HUES48 (cell line): ENCODE measurements at regions not wholly inside any gene's neighbourhood (a gene's known extent, or its start where the extent isn't known, plus 50 kb on each side); places are given as distances from the start of the nearest gene placed in this dataset.

ENCODE experiments used
- H3K27ac ChIP-seq: one replicate; pipeline ENCODE4 v1.7.0; 2013; ENCODE audit warnings: low read depth, low read length, inconsistent platforms
- H3K27me3 ChIP-seq: 2 replicates; pipeline ENCODE4 v1.6.1; 2013; ENCODE audit warnings: mild to moderate bottlenecking, low read length; ENCODE audit not compliant: control insufficient read depth, insufficient read depth
- H3K36me3 ChIP-seq: 2 replicates; pipeline ENCODE4 v1.6.1; 2013; ENCODE audit warnings: low read length; ENCODE audit not compliant: control insufficient read depth, insufficient read depth
- H3K4me1 ChIP-seq: 2 replicates; pipeline ENCODE4 v1.6.1; 2013; ENCODE audit warnings: mild to moderate bottlenecking, low read length; ENCODE audit not compliant: control insufficient read depth, insufficient read depth
- H3K4me3 ChIP-seq: 2 replicates; pipeline ENCODE4 v1.5.1; 2013; ENCODE audit warnings: mild to moderate bottlenecking, low read depth, low read length
- H3K9ac ChIP-seq: 2 replicates; pipeline ENCODE4 v1.6.1; 2013; ENCODE audit warnings: mild to moderate bottlenecking, low read depth, low read length, moderate library complexity
- H3K9me3 ChIP-seq: 2 replicates; pipeline ENCODE4 v1.6.1; 2013; ENCODE audit warnings: low read length; ENCODE audit not compliant: control insufficient read depth, insufficient read depth

DNA sequence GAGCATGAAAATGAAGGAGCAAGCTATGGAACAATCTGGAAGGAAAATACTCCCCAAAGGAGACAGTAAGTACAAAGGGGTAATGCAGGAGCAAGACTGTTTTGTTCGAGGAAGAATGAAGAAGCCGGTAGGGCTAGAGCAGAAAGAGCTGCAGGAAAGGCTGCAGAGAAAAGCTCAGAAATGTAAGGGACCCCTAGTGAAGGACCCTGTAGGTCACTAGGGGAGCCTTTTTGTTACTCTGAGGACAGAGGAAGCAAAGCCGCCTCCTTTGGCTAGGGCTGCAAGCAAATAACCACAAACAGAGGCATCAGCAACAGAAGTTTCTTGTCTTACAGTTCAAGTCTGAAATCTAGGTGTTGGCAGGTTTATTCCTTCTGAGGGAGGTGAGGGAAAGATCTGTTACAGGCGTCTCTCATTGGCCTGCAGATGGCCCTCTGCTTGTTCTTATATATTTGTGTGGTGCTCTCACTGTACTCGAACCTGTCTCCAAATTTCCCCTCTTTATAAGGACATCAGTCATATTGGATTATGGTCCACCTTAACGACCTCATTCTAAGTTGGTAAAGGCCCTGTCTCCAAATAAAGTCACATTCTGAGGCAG, 362.3 kb downstream of the COG6 start:
- Histone ChIP-seq H3K27me3 (no peaks in the 10 kb centered on the region), H3K4me3 (no peak overlapping the region), H3K36me3 (no peaks in the 10 kb centered on the region), H3K27ac (no peak overlapping the region), H3K4me1 (peaks cover 6% of the 10 kb centered on the region; the same call in 1 of the 2 replicates), H3K9ac (no peak overlapping the region), H3K9me3 (no peaks in the 10 kb centered on the region)

DNA sequence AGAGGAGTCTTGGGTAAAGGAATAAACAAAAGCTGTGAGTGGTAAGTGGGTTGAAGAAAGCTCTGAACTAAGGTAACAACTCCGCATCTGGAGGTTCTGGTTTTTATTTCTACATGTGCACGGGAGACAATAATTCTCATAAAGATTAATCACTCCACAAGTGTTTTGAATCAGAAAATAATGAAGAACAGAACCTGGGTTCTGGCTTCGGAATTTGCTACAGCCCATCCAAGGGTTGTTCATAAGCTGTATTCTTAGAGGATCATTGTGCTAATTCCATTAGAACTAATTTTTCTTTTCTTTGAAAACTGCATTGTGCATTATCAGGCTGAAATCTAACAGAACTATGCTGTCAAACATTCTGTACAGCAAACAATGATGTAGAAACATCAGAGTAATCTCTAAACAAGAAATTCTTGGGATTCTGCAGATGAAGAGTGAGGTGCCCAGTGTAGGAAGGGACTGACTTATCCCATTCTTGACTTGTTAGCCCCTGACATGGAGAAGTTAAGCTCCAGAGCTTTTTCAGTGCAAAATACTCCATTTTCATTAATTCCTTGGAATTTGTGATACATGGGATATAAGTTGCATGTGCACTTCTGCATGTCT, 368.2 kb downstream of the COG6 start:
- Histone ChIP-seq H3K36me3 (no peaks in the 10 kb centered on the region), H3K27me3 (no peaks in the 10 kb centered on the region), H3K9me3 (0 out of 2 replicates have a peak, but pooled peaks cover 3% of the 10 kb centered on the region), H3K4me3 (no peak overlapping the region), H3K27ac (no peak overlapping the region), H3K4me1 (no peaks in the 10 kb centered on the region), H3K9ac (no peak overlapping the region)

DNA sequence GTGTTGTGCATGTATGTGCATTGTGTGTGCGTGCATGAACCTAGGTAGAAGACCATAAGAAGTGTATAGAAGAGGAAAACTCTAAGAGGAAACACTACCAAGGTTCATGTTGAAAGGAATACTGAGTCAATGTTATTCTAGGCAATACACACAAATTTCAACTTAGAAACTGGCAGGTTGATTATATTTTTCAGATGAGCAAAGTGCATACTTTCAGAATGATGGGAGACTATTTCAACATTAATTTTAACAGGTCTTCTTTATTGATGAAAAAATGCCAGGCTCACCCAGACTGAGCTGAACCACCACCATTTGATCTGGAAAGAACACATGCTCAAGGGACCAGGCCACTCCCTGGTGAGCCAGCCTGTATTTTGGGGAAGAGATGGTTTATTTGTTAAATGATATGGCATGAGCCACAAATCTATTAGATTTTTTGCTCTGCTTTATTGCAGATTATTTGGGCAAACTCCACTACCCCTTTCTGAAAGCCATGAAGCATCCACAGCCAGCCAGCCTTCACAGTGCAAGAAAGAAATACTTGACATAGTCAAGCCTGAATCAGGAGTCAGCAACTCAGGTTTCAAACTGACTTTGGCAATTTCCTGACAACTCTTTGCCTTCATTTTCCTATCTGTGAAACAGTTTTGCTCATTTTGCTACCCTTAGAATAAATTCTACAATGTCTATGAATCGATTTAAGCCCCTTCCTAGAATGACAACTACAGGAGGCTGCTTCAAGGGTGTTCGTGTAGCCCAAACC, 368.9 kb downstream of the COG6 start:
- H3K27ac ChIP-seq: no peak overlapping the region
- H3K9ac ChIP-seq: no peak overlapping the region
- H3K4me3 ChIP-seq: no peak overlapping the region
- no peaks in the 10 kb centered on the region for H3K4me1 ChIP-seq
- H3K27me3 ChIP-seq: no peaks in the 10 kb centered on the region
- peaks cover 3% of the 10 kb centered on the region; the same call in 1 of the 2 replicates for H3K9me3 ChIP-seq
- H3K36me3 ChIP-seq: no peaks in the 10 kb centered on the region

DNA sequence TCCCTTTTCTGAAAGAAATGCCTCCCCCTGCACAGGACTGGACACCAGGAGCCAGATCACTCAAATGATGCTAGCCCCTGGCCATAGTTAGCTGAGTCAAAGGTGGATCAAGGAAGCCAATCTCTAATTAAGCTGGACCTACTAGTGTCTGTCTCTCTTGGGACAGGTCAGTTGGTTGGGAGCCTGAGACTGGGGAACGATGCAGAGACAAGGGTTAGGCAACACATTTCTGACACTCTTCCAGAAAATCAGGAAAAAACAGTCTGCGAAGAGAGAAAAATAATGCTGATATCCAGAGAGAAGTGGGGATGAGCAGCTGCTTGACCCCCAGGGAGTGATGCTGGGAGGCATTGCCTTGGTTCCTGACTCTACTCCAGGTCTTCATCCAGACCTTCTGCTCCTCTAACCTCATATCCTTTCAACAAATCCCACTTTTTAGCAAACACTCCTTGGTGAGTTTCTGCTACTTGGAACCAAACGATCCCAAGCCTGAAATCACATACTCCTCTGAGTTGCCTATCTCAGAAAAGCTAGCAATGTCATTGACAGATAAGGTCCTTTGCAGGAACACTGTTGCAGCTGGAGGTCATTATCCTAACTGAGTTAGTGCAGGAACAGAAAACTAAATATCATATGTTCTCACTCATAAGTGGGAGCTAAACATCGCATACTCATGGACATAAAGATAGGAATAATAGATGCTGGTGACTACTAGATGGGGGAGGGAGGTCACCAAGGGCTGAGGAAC, 369.7 kb downstream of the COG6 start:
- H3K9me3 ChIP-seq: peaks cover 3% of the 10 kb centered on the region; the same call in 1 of the 2 replicates
- H3K36me3 ChIP-seq: no peaks in the 10 kb centered on the region
- no peaks in the 10 kb centered on the region for H3K4me1 ChIP-seq
- no peak overlapping the region for H3K4me3 ChIP-seq
- H3K27ac ChIP-seq: no peak overlapping the region
- no peaks in the 10 kb centered on the region for H3K27me3 ChIP-seq
- H3K9ac ChIP-seq: no peak overlapping the region

DNA sequence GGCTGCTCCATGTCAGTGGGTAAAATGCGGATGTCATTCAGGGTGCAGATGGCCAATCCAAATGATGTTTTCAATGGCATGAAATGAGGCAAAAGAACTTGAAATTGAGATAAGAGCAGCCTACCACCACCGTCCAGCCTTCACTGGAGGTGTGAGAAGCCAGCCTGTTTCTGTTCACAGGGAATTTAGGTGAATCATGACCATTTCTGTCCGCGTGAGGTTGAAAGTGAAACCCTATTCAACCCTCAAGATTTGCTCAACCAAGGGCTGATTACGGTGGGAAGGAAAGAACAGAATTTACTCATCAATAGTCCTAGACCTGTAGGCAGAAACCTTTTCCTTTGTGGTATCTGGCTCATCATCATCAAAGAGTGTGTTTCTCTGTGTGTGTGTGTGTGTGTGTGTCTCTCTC, 370.7 kb downstream of the COG6 start:
- Histone ChIP-seq H3K27ac (no peak overlapping the region), H3K9ac (no peak overlapping the region), H3K27me3 (no peaks in the 10 kb centered on the region), H3K4me1 (peaks cover 9% of the 10 kb centered on the region; the same call in 1 of the 2 replicates), H3K9me3 (peaks cover 3% of the 10 kb centered on the region; the same call in 1 of the 2 replicates), H3K4me3 (no peak overlapping the region), H3K36me3 (no peaks in the 10 kb centered on the region)

DNA sequence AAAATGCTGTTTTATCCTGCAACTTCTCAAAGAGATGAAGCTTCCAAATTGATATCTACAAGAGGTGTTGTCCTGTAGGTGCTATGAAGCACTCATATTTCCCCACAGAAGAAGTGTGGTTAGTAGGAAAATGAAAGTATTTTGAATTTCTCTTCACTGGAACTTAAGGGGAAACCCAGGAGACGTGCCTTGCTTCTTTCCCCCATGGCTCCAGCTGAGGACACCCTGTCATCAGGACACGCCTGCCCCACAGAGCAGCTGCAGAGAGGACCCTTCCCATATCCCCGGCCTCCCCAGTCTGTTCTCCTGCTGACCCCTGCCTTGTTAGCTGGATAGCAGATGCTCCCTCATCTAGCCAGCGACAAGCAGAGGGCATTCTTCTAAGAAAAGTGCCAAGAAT, 371.3 kb downstream of the COG6 start:
- Histone ChIP-seq H3K4me1 (peaks cover 12% of the 10 kb centered on the region; the same call in 1 of the 2 replicates), H3K27ac (no peak overlapping the region), H3K9me3 (peaks cover 3% of the 10 kb centered on the region; the same call in 1 of the 2 replicates), H3K4me3 (no peak overlapping the region), H3K9ac (no peak overlapping the region), H3K36me3 (no peaks in the 10 kb centered on the region), H3K27me3 (no peaks in the 10 kb centered on the region)

DNA sequence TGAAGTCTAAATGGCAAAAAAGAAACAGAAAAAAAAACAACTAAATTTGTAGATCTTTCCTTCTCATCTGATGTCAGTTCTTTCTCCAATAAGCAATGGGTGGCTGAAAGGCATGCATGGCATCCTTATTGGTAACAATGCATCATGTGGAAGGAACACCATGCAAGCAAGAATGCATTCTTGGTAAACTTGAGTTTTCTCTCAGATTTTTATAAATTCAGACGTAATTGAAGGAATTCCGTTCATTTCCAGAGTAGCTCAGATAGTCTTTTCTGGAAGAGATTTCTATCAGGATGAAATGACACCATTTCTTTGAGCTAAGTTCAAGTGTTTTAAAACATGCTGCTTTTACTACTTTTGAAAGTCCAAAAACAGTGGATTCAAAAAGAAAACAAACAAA, 373.0 kb downstream of the COG6 start:
- peaks cover 16% of the 10 kb centered on the region for H3K4me1 ChIP-seq
- no peak overlapping the region for H3K9ac ChIP-seq
- H3K36me3 ChIP-seq: no peaks in the 10 kb centered on the region
- H3K27ac ChIP-seq: no peak overlapping the region
- H3K27me3 ChIP-seq: no peaks in the 10 kb centered on the region
- no peak overlapping the region for H3K4me3 ChIP-seq
- peaks cover 3% of the 10 kb centered on the region; the same call in 1 of the 2 replicates for H3K9me3 ChIP-seq

DNA sequence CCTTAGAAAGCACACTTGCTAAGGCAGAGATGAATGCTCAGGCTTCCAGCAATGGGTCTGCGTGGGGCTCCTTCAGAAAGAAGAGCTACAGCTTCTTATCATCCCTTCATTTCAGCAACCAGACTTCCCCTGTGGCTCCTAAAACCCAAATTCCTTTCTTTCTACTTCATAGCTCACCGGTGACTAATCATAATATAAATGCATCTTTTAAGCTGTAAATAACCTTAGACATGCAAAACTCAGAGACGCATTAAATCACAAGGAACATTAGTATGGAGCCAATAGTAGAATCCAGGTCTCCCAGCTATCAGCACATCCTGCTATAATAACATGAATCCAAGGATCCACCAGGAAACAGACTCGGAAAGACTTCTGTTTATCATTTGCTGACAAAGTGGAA, 375.6 kb downstream of the COG6 start:
- H3K4me3 ChIP-seq: no peak overlapping the region
- H3K27me3 ChIP-seq: no peaks in the 10 kb centered on the region
- H3K4me1 ChIP-seq: peaks cover 16% of the 10 kb centered on the region
- H3K9ac ChIP-seq: no peak overlapping the region
- no peak overlapping the region for H3K27ac ChIP-seq
- no peaks in the 10 kb centered on the region for H3K36me3 ChIP-seq
- peaks cover 3% of the 10 kb centered on the region; the same call in 1 of the 2 replicates for H3K9me3 ChIP-seq

DNA sequence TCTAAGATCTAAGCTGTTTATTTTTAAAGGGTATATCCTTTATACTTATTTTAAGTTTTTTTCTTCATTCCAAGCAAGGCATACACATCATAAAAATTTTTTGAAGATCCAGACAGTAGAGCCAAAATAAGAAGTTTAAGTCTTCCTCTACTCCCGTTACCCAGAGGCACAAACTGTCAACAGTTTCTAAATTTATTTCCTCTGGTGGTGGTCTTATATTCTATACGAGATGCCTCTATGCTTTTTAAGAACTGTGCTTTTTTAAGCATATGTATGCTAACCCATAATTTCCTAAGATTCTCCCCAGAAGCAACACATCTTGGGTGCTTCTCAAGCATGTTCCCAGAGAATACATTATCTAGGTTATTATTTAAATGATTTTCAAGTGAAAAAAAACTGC, 383.6 kb downstream of the COG6 start:
- H3K9me3 ChIP-seq: no peaks in the 10 kb centered on the region
- no peak overlapping the region for H3K27ac ChIP-seq
- H3K4me1 ChIP-seq: no peaks in the 10 kb centered on the region
- no peaks in the 10 kb centered on the region for H3K36me3 ChIP-seq
- H3K27me3 ChIP-seq: no peaks in the 10 kb centered on the region
- H3K9ac ChIP-seq: no peak overlapping the region
- no peak overlapping the region for H3K4me3 ChIP-seq

DNA sequence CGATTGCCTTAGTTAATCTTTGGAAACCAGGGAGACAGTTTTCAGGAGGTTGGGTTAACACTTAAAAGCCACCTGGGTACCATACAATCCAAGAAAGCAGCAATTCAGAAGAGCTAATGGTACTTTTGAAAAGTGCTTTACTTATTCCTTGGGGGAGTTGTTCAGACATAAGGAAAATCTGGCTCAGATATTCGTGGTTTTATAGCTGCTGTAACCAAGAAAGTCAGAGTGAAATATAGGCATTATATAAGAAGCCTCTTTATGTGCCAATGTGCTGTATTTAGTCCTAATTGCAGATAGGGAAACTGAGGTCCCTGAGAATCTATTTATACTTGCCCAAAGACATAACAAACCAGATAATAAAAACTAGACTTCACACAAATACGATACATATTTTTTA, 387.5 kb downstream of the COG6 start:
- no peak overlapping the region for H3K9ac ChIP-seq
- no peaks in the 10 kb centered on the region for H3K27me3 ChIP-seq
- no peaks in the 10 kb centered on the region for H3K4me1 ChIP-seq
- no peak overlapping the region for H3K4me3 ChIP-seq
- no peak overlapping the region for H3K27ac ChIP-seq
- H3K9me3 ChIP-seq: no peaks in the 10 kb centered on the region
- no peaks in the 10 kb centered on the region for H3K36me3 ChIP-seq
